AG08395 (cell line): ENCODE measurements at regions not wholly inside any gene's neighbourhood (a gene's known extent, or its start where the extent isn't known, plus 50 kb on each side); places are given as distances from the start of the nearest gene placed in this dataset.
A peak's percentile ranks its signal among the peaks of the same experiment; 100 is the strongest.
"Not testable (repeated sequence)": the region's sequence is repeated elsewhere in the genome, so short reads cannot be mapped to it uniquely, and the experiment has no call there.

Experiments
- DNase-seq: peaks from one replicate; pipeline ENCODE4 v3.0.0; 2012; ENCODE audit warnings: mixed read lengths, low spot score

GRCh38 chr9:589723-590122, 251.8 kb upstream of the DMRT1 start:
- peak; percentile 9 for DNase-seq

- DNase-seq: no peak
Measured at GRCh38 chr9:591292-591691, 250.2 kb upstream of the DMRT1 start.

- DNase-seq: no peak
Measured at GRCh38 chr9:592225-592624, 249.3 kb upstream of the DMRT1 start.

- no peak for DNase-seq
Measured at GRCh38 chr9:592733-593132, 248.8 kb upstream of the DMRT1 start.

- no peak for DNase-seq
Measured at GRCh38 chr9:593809-594208, 247.7 kb upstream of the DMRT1 start.

GRCh38 chr9:596703-597102, 244.8 kb upstream of the DMRT1 start:
- no peak for DNase-seq

- no peak for DNase-seq
Measured at GRCh38 chr9:600006-600405, 241.5 kb upstream of the DMRT1 start.

- no peak for DNase-seq
Measured at GRCh38 chr9:602716-603115, 238.8 kb upstream of the DMRT1 start.

GRCh38 chr9:603126-603525, 238.4 kb upstream of the DMRT1 start:
- no peak for DNase-seq

GRCh38 chr9:607417-607816, 234.1 kb upstream of the DMRT1 start:
- no peak for DNase-seq

GRCh38 chr9:613771-614347, 227.6 kb upstream of the DMRT1 start:
- DNase-seq: peak; percentile 86

GRCh38 chr9:614431-614830, 227.1 kb upstream of the DMRT1 start:
- no peak for DNase-seq

GRCh38 chr9:615756-616155, 225.7 kb upstream of the DMRT1 start:
- no peak for DNase-seq

- no peak for DNase-seq
Measured at GRCh38 chr9:616694-617093, 224.8 kb upstream of the DMRT1 start.

- DNase-seq: no peak
Measured at GRCh38 chr9:617445-618085, 223.9 kb upstream of the DMRT1 start.

GRCh38 chr9:618478-618877, 223.0 kb upstream of the DMRT1 start:
- DNase-seq: no peak

- no peak for DNase-seq
Measured at GRCh38 chr9:621201-621855, 220.2 kb upstream of the DMRT1 start.

- no peak for DNase-seq
Measured at GRCh38 chr9:624935-625500, 216.5 kb upstream of the DMRT1 start.

GRCh38 chr9:625613-626012, 215.9 kb upstream of the DMRT1 start:
- no peak for DNase-seq

- not testable (repeated sequence) for DNase-seq
Measured at GRCh38 chr9:626114-626513, 215.4 kb upstream of the DMRT1 start.

- DNase-seq: peak; percentile 28
Measured at GRCh38 chr9:626596-626995, 214.9 kb upstream of the DMRT1 start.

GRCh38 chr9:627336-627970, 214.0 kb upstream of the DMRT1 start:
- no peak for DNase-seq

- DNase-seq: no peak
Measured at GRCh38 chr9:629146-629545, 212.4 kb upstream of the DMRT1 start.
